ENCODE measurements at regions not wholly inside any gene's neighbourhood (a gene's known extent, or its start where the extent isn't known, plus 50 kb on each side); places are given as distances from the start of the nearest gene placed in this dataset.

DNA sequence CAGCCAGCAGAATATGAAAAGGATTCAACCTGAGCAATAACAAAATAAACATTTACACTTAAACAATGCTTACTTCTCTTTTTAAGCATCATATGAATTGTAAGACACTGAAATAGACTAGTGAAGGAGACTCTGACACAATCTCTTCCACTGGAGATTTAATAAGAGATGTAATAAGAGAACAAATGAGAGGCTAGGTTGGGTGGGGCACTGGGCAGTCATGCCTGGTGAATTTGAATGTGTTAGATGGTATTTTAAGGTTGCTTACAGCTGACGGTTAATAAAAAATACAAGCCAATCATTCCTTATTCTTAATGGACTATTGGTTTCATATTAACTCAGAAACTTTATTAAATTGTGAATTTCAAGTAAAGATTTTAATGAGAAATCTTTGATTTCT, 105.9 kb upstream of the TARS1 start:
- TF ChIP-seq, protein P1, sequence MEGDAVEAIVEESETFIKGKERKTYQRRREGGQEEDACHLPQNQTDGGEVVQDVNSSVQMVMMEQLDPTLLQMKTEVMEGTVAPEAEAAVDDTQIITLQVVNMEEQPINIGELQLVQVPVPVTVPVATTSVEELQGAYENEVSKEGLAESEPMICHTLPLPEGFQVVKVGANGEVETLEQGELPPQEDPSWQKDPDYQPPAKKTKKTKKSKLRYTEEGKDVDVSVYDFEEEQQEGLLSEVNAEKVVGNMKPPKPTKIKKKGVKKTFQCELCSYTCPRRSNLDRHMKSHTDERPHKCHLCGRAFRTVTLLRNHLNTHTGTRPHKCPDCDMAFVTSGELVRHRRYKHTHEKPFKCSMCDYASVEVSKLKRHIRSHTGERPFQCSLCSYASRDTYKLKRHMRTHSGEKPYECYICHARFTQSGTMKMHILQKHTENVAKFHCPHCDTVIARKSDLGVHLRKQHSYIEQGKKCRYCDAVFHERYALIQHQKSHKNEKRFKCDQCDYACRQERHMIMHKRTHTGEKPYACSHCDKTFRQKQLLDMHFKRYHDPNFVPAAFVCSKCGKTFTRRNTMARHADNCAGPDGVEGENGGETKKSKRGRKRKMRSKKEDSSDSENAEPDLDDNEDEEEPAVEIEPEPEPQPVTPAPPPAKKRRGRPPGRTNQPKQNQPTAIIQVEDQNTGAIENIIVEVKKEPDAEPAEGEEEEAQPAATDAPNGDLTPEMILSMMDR (IDR thresholded peaks at IDR 0.05), result no peak
- TF ChIP-seq POLR2AphosphoS5 (IDR thresholded peaks at IDR 0.05) (no peak), POLR2A (IDR thresholded peaks at IDR 0.05) (no peak)
